SK-N-MC (cell line): ENCODE measurements at regions not wholly inside any gene's neighbourhood (a gene's known extent, or its start where the extent isn't known, plus 50 kb on each side); places are given as distances from the start of the nearest gene placed in this dataset.

Experiments used
- EZH2 ChIP-seq: fragments of 200-600 bp; sonication (generic); IDR thresholded peaks from one replicate; pipeline ENCODE4 v1.6.1; 2017; ENCODE audit warnings: antibody characterized with exemption
- FOXP2 ChIP-seq: optimal IDR thresholded peaks from 2 replicates; pipeline ENCODE3; 2011; ENCODE audit warnings: mild to moderate bottlenecking, moderate library complexity; ENCODE audit not compliant: insufficient read depth; ENCODE audit errors: extremely low read length, control extremely low read depth
- POLR2AphosphoS5 ChIP-seq: IDR thresholded peaks from 2 replicates; pipeline ENCODE4 v1.6.1; 2012; ENCODE audit warnings: mild to moderate bottlenecking, low read depth, low read length, borderline replicate concordance

DNA sequence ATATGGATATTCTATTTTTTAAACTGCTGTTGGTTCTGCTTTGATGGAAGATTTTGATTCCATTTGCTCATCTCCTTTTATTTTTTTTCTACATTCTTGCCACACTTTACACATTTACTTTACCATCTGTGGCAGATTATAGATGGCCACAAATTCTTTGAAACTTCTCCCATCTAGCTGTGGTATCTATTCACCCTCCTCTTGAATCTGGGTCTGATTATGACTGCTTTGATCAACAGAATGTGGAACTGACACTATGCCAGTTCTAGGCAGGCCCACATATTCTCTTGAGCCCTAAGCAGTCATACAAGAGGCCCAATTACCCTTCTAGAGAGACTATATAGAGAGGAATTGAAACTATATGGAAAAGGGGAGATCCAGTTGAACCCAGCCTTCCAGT lies 439.0 kb upstream of the PTGER4 start:
- TF ChIP-seq POLR2AphosphoS5 = no peak
- TF ChIP-seq EZH2 = no peak
- TF ChIP-seq FOXP2 = no peak
